OCI-LY7 (cell line): ENCODE measurements at regions not wholly inside any gene's neighbourhood (a gene's known extent, or its start where the extent isn't known, plus 50 kb on each side); places are given as distances from the start of the nearest gene placed in this dataset.

Experiments
- BruUV-seq: library from RNA; stranded (reverse); fragments of 400-500 nt; replicated peaks from 2 replicates; lab custom pipeline; 2021; lab: Mats Ljungman, UMichigan
- CTCF ChIA-PET: fragments of 300-600 bp; sonication (Branson Sonifier 250); formaldehyde crosslinking; loops from one replicate; lab custom pipeline; 2022; ENCODE audit warnings: antibody characterized with exemption; ENCODE audit not compliant: unreplicated experiment; lab: Charles Lee
- POLR2A ChIA-PET: fragments of 300-600 bp; sonication (Branson Sonifier 250); formaldehyde crosslinking; loops from one replicate; lab custom pipeline; 2022; ENCODE audit warnings: antibody characterized with exemption; lab: Charles Lee
- DNase-seq: peaks from one replicate; pipeline ENCODE4 v3.0.0-alpha.2; 2015; ENCODE audit warnings: low spot score
- H2AFZ ChIP-seq: fragments of 200-600 bp; sonication (generic), shearing (Covaris generic); 2 replicates; pipeline ENCODE4 v1.6.1; 2014; ENCODE audit warnings: mild to moderate bottlenecking, antibody characterized with exemption, low read length, moderate library complexity
- H3K27ac ChIP-seq: fragments of 200-600 bp; sonication (generic); 2 replicates; pipeline ENCODE4 v1.5.1; 2014; ENCODE audit warnings: mixed run types, low read depth, mild to moderate bottlenecking, moderate library complexity, low read length, inconsistent platforms; ENCODE audit not compliant: poor library complexity, severe bottlenecking
- H3K36me3 ChIP-seq: fragments of 200-600 bp; sonication (generic); 2 replicates; pipeline ENCODE4 v1.6.1; 2014; ENCODE audit warnings: mild to moderate bottlenecking, antibody characterized with exemption, low read length, moderate library complexity, mixed read lengths; ENCODE audit not compliant: insufficient read depth
- H3K4me1 ChIP-seq: fragments of 200-600 bp; sonication (generic); 2 replicates; pipeline ENCODE4 v1.5.1; 2014; ENCODE audit warnings: mild to moderate bottlenecking, low read length; ENCODE audit not compliant: insufficient read depth, poor library complexity, severe bottlenecking
- H3K4me2 ChIP-seq: fragments of 200-600 bp; sonication (generic); 2 replicates; pipeline ENCODE4 v1.6.1; 2014; ENCODE audit warnings: mild to moderate bottlenecking, low read length
- H3K4me3 ChIP-seq: fragments of 200-600 bp; sonication (generic); 2 replicates; pipeline ENCODE4 v1.5.1; 2014; ENCODE audit warnings: mild to moderate bottlenecking, low read depth, low read length; ENCODE audit not compliant: poor library complexity, severe bottlenecking
- H3K79me2 ChIP-seq: fragments of 200-600 bp; sonication (generic); 2 replicates; pipeline ENCODE4 v1.6.1; 2016; ENCODE audit warnings: low read depth, mild to moderate bottlenecking, low read length, moderate library complexity, mixed read lengths; ENCODE audit not compliant: insufficient read depth
- H3K9me2 ChIP-seq: fragments of 200-600 bp; sonication (generic); 2 replicates; pipeline ENCODE4 v1.6.1; 2016; ENCODE audit warnings: mild to moderate bottlenecking, low read length, mixed read lengths; ENCODE audit not compliant: insufficient read depth
- H3K9me3 ChIP-seq: fragments of 200-600 bp; sonication (generic); 2 replicates; pipeline ENCODE4 v1.6.1; 2014; ENCODE audit warnings: mild to moderate bottlenecking, mixed run types, low read length, mixed read lengths
- H4K20me1 ChIP-seq: fragments of 200-600 bp; sonication (generic); 2 replicates; pipeline ENCODE4 v1.6.1; 2014; ENCODE audit warnings: mild to moderate bottlenecking, antibody characterized with exemption, low read length, moderate library complexity, mixed read lengths; ENCODE audit not compliant: insufficient read depth
- CTCF ChIP-seq: fragments of 200-600 bp; sonication (generic); conservative IDR thresholded peaks from 2 replicates; pipeline ENCODE4 v1.5.1; 2014; ENCODE audit warnings: mild to moderate bottlenecking, antibody characterized with exemption, low read length, moderate library complexity, mixed read lengths
- EZH2phosphoT487 ChIP-seq: fragments of 200-600 bp; sonication (generic); IDR thresholded peaks from 2 replicates; pipeline ENCODE4 v1.6.1; 2018; ENCODE audit warnings: low read depth, borderline replicate concordance, mild to moderate bottlenecking, mixed run types, antibody characterized with exemption, low read length, moderate library complexity, mixed read lengths
- intact Hi-C: fragments of 100-400 bp; cut with micrococcal nuclease; formaldehyde crosslinking; loops from one replicate; pipeline ENCODE4 v1.10.0; 2022; ENCODE audit not compliant: unreplicated experiment

- intact Hi-C loops, result no loop called here
- no peak for DNase-seq
- Histone ChIP-seq H3K79me2 (no peaks in the 10 kb centered on the region), H3K9me2 (no peaks in the 10 kb centered on the region), H4K20me1 (no peaks in the 10 kb centered on the region), H3K27ac (no peak overlapping the region), H3K36me3 (no peaks in the 10 kb centered on the region), H3K9me3 (no peaks in the 10 kb centered on the region), H3K4me2 (no peak overlapping the region), H3K4me3 (no peak overlapping the region), H3K4me1 (no peaks in the 10 kb centered on the region), H2AFZ (no peak overlapping the region)
- BruUV-seq, result no TSS peak
- TF ChIP-seq EZH2phosphoT487 (no peak), CTCF (no peak)
- CTCF ChIA-PET, result no interaction called here
- POLR2A ChIA-PET, result interaction anchor here (0.8 to 0.9 kb wide), 2 partner anchors 9 to 89 kb away, joined by 3 read pairs; no protein-coding TSS in a partner anchor
These were observed 674.1 kb downstream of the RAPGEF2 start for GRCh38 chr4:159776961-159777360.

- ChIA-PET POLR2A (interaction anchor here (0.8 to 0.9 kb wide), 2 partner anchors 10 to 88 kb away, joined by 3 read pairs; no protein-coding TSS in a partner anchor), CTCF (no interaction called here)
- Histone ChIP-seq H3K9me3 (no peaks in the 10 kb centered on the region), H3K36me3 (no peaks in the 10 kb centered on the region), H3K4me3 (no peak overlapping the region), H3K9me2 (no peaks in the 10 kb centered on the region), H4K20me1 (no peaks in the 10 kb centered on the region), H2AFZ (no peak overlapping the region), H3K27ac (no peak overlapping the region), H3K4me2 (no peak overlapping the region), H3K4me1 (no peaks in the 10 kb centered on the region), H3K79me2 (no peaks in the 10 kb centered on the region)
- no TSS peak for BruUV-seq
- intact Hi-C loops, result no loop called here
- no peak for TF ChIP-seq EZH2phosphoT487
- no peak for TF ChIP-seq CTCF
- DNase-seq, result no peak
These were observed 674.8 kb downstream of the RAPGEF2 start for GRCh38 chr4:159777689-159778088.

- Histone ChIP-seq H3K27ac (no peak overlapping the region), H3K4me1 (no peaks in the 10 kb centered on the region), H3K79me2 (no peaks in the 10 kb centered on the region), H3K9me2 (no peaks in the 10 kb centered on the region), H2AFZ (no peak overlapping the region), H3K4me3 (no peak overlapping the region), H3K4me2 (no peak overlapping the region), H3K36me3 (no peaks in the 10 kb centered on the region), H3K9me3 (no peaks in the 10 kb centered on the region), H4K20me1 (no peaks in the 10 kb centered on the region)
- intact Hi-C loops, result no loop called here
- BruUV-seq, result no TSS peak
- TF ChIP-seq CTCF (no peak), EZH2phosphoT487 (no peak)
- ChIA-PET POLR2A (no interaction called here), CTCF (interaction anchor here (0.5 kb wide), 1 partner anchor 20 kb away, joined by 3 read pairs; no protein-coding TSS in a partner anchor)
- DNase-seq, result no peak
These were observed 675.4 kb downstream of the RAPGEF2 start for GRCh38 chr4:159778298-159778697.
